ENCODE measurements at regions not wholly inside any gene's neighbourhood (a gene's known extent, or its start where the extent isn't known, plus 50 kb on each side); places are given as distances from the start of the nearest gene placed in this dataset.

DNA sequence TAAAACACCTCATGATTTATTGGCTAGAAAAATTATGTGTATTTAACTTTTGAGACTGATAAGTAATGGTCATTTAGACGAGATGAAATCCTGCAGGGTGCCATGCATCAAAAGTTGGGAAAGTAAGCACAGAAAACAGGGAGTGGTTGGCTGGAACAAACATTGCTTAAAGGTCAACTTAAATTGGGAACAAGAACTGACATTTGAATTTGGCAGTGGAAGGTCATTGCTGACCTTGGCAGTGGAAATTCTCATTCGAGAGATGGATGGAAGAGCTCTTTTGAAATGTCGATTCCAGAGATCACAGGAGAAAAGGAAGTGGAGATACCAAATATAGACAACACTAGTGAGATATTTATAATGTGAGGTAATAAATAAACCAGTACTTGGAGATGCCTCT, 572.8 kb downstream of the TRAM1L1 start:
- H4K20me1 ChIP-seq (ENCODE audit: insufficient read depth, low read length) = no peaks in the 10 kb centered on the region
- Mint-ChIP-seq H3K27me3 (ENCODE audit: low read depth in 3 of 3) (no peaks in the 10 kb centered on the region), H3K36me3 (no peaks in the 10 kb centered on the region), H3K9me3 (peaks cover 2 to 9% (median 6%) of the 10 kb centered on the region in 7 donors), H3K4me1 (no peaks in the 10 kb centered on the region), H3K27ac (no peak overlapping the region), H3K4me3 (no peak overlapping the region)
- no peak overlapping the region for H2AFZ ChIP-seq (ENCODE audit: insufficient read depth, low read depth, low read length, poor library complexity, severe bottlenecking)
- H3K4me1 ChIP-seq (ENCODE audit: control insufficient read depth in 1 of 2, insufficient read depth in 2 of 2, low read length in 2 of 2) = no peaks in the 10 kb centered on the region
- DNase-seq = no peak
- H3K36me3 ChIP-seq (replicated peaks in 1 of 2; ENCODE audit: control insufficient read depth in 1 of 2, insufficient read depth in 2 of 2, low read length in 2 of 2) = no peaks in the 10 kb centered on the region
- no peaks in the 10 kb centered on the region for H3K79me2 ChIP-seq (ENCODE audit: insufficient read depth, low read length)
- H3K4me3 ChIP-seq (replicated peaks in 1 of 3; ENCODE audit: low read depth in 2 of 3, low read length in 3 of 3) = no peak overlapping the region
- H3K4me2 ChIP-seq (replicated peaks; ENCODE audit: extremely low read depth, low read length, poor library complexity, severe bottlenecking) = no peak overlapping the region
- no peaks in the 10 kb centered on the region for H3K27me3 ChIP-seq (ENCODE audit: control insufficient read depth in 2 of 2, insufficient read depth in 2 of 2, low read length in 2 of 2)
- peaks cover under 1 to 11% of the 10 kb centered on the region in 2 donors for H3K9me3 ChIP-seq (replicated peaks in 1 of 2; ENCODE audit: control insufficient read depth in 1 of 2, insufficient read depth in 1 of 2, low read length in 2 of 2)
- WGBS (ENCODE audit: insufficient coverage) = 84% methylated on average over 3 of the region's 3 CpGs
- no peak overlapping the region for H3K9ac ChIP-seq (ENCODE audit: insufficient read depth, low read length, poor library complexity, severe bottlenecking)
- TF ChIP-seq, protein P1, sequence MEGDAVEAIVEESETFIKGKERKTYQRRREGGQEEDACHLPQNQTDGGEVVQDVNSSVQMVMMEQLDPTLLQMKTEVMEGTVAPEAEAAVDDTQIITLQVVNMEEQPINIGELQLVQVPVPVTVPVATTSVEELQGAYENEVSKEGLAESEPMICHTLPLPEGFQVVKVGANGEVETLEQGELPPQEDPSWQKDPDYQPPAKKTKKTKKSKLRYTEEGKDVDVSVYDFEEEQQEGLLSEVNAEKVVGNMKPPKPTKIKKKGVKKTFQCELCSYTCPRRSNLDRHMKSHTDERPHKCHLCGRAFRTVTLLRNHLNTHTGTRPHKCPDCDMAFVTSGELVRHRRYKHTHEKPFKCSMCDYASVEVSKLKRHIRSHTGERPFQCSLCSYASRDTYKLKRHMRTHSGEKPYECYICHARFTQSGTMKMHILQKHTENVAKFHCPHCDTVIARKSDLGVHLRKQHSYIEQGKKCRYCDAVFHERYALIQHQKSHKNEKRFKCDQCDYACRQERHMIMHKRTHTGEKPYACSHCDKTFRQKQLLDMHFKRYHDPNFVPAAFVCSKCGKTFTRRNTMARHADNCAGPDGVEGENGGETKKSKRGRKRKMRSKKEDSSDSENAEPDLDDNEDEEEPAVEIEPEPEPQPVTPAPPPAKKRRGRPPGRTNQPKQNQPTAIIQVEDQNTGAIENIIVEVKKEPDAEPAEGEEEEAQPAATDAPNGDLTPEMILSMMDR (IDR thresholded peaks at IDR 0.05) = no peak
- intact Hi-C loops (cut with micrococcal nuclease) = no loop called here
- H3K27ac ChIP-seq (ENCODE audit: low read depth in 1 of 2, low read length in 2 of 2) = no peak overlapping the region

DNA sequence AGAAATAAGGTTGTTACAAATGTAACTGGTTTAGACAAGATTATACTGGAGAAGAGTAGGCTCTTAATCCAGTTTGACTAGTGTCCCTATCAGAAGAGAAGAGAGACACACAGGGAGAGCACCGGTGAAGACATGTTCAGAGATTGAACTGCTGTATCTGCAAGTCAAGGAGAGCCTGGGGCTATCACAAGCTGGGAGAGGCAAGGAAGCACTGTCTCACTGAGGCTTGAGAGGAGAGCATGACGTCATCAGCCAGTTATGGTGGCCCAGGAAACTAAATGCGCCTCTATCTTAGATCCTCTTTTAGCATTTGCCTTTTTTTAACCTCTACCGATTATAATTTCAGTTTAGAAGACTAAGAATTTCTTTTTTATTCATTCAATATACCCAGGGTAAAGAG, 583.4 kb downstream of the TRAM1L1 start:
- Histone ChIP-seq H3K27ac (ENCODE audit: low read depth in 1 of 2, low read length in 2 of 2) (no peak overlapping the region), H3K4me2 (replicated peaks; ENCODE audit: extremely low read depth, low read length, poor library complexity, severe bottlenecking) (no peak overlapping the region), H3K79me2 (ENCODE audit: insufficient read depth, low read length) (no peaks in the 10 kb centered on the region), H3K9ac (ENCODE audit: insufficient read depth, low read length, poor library complexity, severe bottlenecking) (no peak overlapping the region), H3K4me3 (replicated peaks in 1 of 3; ENCODE audit: low read depth in 2 of 3, low read length in 3 of 3) (no peak overlapping the region), H4K20me1 (ENCODE audit: insufficient read depth, low read length) (no peaks in the 10 kb centered on the region), H2AFZ (ENCODE audit: insufficient read depth, low read depth, low read length, poor library complexity, severe bottlenecking) (no peak overlapping the region), H3K27me3 (ENCODE audit: control insufficient read depth in 2 of 2, insufficient read depth in 2 of 2, low read length in 2 of 2) (no peaks in the 10 kb centered on the region), H3K36me3 (replicated peaks in 1 of 2; ENCODE audit: control insufficient read depth in 1 of 2, insufficient read depth in 2 of 2, low read length in 2 of 2) (no peaks in the 10 kb centered on the region), H3K9me3 (replicated peaks in 1 of 2; ENCODE audit: control insufficient read depth in 1 of 2, insufficient read depth in 1 of 2, low read length in 2 of 2) (no peaks in the 10 kb centered on the region), H3K4me1 (ENCODE audit: control insufficient read depth in 1 of 2, insufficient read depth in 2 of 2, low read length in 2 of 2) (no peaks in the 10 kb centered on the region)
- H3K27ac Mint-ChIP-seq = no peak overlapping the region
- TF ChIP-seq, protein P1 (IDR thresholded peaks at IDR 0.05) = no peak
- no peaks in the 10 kb centered on the region for H3K36me3 Mint-ChIP-seq
- H3K27me3 Mint-ChIP-seq (ENCODE audit: low read depth in 3 of 3) = no peaks in the 10 kb centered on the region
- H3K9me3 Mint-ChIP-seq = peaks cover 0 to 4% (median 0%) of the 10 kb centered on the region in 7 donors
- no peak overlapping the region for H3K4me3 Mint-ChIP-seq
- WGBS (ENCODE audit: insufficient coverage) = 100% methylated on average over 1 of the region's 4 CpGs
- DNase-seq = no peak
- H3K4me1 Mint-ChIP-seq = no peaks in the 10 kb centered on the region
- intact Hi-C loops (cut with micrococcal nuclease) = no loop called here

Measured in CD14-positive monocyte (primary cell).